ENCODE measurements at regions not wholly inside any gene's neighbourhood (a gene's known extent, or its start where the extent isn't known, plus 50 kb on each side); places are given as distances from the start of the nearest gene placed in this dataset.

DNA sequence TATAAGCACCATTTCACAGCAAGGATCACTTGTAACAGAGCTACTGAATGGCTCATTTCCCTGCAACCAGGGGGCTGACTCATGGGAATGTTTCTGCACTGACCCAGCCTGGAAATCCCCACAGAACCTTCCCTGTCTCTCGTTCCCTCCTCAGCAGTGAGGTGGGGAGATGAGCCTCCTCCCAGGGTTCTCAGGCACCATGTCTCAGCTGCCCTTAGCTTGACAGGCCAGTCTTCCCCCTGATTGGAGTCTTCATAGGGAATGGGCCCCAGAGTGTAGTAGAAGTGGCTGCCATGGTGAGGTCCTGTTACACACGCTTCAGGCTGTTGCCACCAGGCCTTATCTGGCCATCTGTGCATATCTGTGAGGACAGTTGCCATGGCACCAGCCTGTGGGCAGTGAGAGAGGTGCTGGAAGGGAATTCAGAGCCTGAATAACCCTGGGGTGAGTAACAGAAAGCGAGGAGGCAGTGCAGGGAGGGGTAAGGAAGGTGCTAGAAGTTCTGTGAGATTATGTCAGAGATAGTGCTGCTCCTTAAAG is 324.4 kb downstream of the ENC1 start:
- DNase-seq (ENCODE audit: low read depth): peak; percentile 98

DNA sequence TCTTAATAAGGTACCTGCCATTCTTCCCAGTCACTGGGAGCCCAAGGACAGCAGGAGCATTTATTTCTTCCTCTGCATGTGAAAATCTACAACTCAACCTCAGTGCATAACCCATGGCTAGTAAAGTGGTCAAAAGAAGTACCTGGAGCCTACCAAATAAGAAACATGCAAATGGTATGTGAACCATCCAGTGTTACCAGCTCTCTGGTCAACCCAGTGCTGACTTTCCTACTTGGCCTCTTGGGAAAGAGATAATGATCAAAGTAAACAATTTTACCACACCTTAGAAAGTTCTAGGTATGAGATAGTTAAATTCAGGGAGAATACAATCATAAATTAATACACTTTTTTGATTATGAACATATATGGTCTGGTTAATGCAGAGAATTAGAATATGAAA is 325.6 kb downstream of the ENC1 start:
- peak; percentile 67 for DNase-seq (ENCODE audit: low read depth)

DNA sequence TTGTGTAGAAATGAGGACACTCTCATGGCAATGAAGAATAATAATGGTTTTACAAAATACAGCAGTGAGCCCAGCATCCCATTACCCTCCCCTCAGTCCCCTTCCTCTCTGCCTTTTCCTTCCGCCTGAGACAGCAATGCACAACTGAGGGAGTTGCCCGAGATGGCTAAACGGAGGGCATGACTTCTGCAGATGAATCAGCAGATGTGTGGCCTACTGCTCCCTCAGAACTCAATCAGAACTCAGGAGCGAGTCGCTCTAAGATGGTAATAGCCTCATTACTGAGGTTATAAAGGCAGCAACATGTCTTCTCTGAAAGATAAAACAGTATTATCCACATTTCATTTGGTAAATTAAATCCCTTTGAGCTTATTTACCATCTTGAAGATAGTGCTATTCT is 326.6 kb downstream of the ENC1 start:
- DNase-seq (ENCODE audit: low read depth): peak; percentile 44

DNA sequence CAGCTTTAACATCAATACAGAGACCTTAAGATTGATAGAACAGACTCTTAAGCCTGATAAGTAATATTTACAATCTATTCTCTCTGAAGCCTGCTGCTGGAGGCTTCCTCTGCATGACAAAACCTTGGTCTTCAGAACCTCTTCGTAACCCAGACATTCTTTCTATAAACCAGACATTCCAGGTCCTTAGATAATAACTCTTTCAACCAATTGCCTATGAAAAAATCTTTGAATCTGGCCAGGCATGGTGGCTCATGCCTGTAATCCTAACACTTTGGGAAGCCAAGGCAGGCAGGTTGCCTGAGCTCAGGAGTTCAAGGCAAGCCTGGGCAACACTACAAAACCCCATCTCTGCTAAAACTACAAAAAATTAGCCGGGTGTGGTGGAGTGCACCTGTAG is 327.8 kb downstream of the ENC1 start:
- DNase-seq (ENCODE audit: low read depth): no peak

DNA sequence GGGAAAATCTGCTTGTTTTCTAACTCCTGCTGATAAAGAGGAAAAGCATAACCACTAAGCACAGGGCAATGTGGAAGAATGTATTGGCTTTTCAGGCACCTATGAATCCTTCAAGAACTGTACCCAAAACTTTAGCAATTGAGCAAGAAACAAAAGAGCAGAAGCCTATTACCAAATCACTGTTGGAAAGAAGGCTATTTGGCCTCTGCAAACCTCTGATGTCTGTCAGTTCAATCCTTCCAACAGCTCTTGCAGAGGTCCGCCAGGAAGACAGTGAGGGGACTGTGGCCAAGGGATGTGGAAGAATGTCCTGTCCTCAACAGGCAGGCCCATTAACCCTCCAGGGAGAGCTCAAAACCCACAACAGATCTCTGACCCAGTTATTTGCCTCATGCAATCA is 328.6 kb downstream of the ENC1 start:
- DNase-seq (ENCODE audit: low read depth): no peak

DNA sequence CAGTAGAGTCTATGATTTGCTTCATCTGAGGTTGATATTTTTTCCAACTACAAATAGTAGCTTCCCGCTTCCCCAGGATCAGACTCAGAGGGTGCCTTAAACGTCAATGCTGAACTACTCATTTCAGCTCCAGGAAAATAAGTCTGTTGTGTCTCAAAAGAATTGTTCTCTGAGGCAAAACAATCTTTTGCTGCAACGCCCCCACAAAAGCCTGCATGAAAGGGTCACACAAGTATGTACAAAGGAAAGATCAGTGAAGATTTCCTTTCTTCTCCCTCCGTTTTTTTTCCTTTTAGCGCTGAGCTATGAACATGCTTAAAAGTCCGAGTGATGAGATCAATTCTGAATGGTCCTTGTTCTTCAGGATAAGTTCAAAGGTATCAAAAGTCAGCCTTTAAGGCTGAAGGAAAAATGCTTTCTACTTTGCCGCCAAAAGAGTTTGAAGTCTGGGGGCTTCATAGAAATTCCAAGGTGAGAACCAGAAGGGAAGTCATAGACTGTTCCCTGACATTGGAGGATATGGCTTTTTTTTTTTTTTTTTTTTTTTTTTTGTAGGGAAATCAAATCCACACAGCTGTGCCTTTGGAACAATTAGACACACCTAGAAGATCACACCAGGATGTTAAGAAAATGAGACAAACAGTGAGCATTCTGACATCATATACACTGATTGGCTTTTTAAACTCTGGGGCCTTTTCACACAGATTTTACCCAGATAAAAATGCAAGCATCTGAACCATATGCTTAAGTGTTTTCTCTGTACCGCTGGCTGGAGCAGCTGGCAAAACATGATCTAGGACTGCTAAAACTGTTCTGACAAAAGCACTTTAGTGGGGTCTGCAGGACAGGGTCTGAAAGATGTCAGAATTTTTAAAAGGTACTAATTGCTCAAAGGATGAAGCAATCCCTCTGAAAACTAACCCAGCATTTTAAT is 329.3 kb downstream of the ENC1 start:
- no peak for DNase-seq (ENCODE audit: low read depth)

DNA sequence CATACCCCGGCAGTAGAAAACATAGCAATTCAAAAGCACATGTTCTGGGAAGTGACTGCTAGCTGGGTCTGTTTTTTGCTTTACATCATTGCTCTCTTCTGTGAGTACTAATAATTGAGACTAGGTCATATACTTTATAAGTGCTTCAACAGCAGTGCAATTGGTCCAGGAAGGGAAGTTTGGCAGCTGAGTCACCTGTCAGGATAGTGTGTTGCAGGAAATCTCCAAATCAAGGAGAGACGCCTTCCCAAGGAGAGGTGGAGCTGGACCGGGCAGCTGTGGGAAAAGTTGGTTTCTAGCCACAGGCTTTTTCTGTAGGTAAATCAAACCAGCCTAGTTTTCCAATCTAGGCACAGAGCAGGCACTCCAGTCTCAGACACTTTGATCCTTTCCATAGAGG is 330.1 kb downstream of the ENC1 start:
- peak; percentile 81 for DNase-seq (ENCODE audit: low read depth)

DNA sequence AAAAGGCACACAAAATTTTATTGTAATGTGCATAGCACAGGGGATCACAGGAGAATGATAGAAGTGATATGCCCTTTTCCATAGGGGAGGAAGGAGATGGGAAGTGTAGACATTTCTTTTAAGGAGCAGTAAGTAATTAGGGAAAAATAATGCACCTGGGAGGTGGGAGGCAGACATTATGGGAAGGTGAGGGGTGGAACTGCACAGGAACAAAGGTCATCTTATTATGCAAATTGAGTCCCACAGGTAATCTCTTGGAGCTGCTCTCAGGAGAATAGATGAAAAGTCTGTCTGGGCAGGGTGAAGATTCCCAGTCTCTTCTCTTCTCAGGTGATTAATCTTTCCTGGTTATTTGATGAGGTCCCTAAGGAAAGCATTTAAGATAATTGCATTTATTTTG is 331.5 kb downstream of the ENC1 start:
- no peak for DNase-seq (ENCODE audit: low read depth)

DNA sequence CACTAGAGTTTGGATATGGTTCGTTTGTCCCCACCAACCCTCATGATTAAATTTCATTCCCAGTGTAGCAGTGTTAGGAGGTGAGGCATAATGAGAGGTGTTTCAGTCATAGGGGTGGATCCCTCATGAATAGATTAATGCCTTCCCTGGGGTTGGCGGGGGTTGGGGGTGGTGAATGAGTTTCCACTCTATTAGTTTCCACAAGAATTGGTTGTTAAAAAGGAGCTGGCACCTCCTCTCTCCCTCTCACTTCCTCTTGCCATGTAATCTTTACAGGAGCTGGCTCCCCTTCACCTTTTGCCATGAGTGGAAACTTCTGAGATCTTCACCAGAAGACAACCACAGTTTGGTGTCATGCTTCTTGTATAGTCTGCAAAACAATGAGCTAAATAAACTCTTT is 333.7 kb downstream of the ENC1 start:
- DNase-seq (ENCODE audit: low read depth): no peak

DNA sequence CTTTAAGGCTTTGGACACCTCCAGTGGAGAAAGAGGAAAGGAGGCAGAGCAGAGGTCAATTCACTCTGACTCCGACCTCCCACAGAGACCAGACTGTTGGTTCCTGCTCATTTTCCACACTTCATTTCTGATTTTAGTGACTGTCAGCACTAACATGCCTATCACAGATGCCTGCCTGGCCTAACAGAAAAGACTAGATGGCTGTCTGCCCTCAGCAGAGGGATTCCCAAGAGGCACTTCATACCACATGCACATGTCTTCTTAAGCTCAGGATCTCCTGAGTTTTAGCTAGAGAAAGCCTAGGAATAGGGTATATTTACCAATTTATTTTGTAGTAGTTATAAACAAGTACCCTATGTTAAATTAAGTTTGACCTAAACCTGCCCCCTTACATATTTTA is 336.0 kb downstream of the ENC1 start:
- no peak for DNase-seq (ENCODE audit: low read depth)

DNA sequence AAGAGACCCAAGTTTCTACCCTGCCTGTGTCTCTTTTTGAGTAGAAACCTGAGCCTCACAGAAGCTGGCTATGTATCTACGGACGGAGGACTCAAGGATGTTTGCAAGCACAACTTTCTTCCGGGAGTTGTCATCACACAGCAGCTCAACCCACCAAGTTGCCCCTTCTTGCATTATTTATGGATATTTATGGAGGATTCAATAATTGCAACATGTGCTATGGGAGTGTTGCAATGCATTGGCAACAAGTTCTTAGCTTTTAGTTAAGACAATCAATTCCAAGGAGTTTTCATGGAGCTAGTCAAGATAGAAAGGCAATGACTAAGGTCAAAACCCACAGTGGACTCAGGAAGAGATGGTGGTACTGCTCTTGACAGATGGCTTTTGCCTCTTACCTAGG is 336.9 kb downstream of the ENC1 start:
- no peak for DNase-seq (ENCODE audit: low read depth)

DNA sequence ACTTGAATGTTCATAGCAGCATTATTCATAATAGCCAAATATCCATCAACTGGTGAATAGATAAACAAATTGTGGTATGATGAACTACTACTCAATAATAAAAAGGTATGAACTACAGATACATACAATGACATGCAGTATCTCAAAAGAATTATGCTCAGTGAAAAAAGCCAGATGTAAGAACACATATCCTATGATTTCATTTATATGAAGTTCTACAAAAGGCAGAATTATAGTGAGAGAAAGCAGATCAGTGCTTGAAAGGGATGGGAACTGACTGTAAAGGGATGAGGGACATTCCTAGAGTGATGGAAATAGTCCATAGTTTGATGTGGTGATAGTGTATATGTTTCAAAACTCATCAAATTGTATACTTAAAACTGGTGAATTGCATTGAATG is 339.0 kb downstream of the ENC1 start:
- no peak for DNase-seq (ENCODE audit: low read depth)

DNA sequence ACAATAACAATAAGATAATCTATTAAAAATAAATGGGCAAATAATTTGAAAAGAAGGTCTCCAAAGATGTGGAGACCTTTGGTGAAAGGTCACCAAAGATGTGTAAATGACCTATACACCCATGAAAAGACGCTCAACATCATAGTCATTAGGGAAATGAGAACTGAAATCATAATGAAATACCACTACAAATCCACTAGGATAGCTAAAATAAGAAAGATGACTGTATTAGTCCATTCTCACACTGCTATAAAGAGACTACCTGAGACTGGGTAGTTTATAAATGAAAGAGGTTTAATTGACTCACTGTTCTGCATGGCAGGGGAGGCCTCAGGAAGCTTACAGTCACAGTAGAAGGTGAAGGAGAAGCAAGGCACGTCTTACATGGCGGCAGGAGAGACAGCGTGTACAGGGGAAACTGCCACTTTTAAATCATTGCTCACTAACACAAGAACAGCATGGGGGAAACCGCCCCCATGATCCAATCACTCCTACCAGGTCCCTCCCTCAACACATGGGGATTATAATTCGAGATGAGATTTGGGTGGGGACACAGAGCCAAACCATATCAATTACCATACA is 339.6 kb downstream of the ENC1 start:
- no peak for DNase-seq (ENCODE audit: low read depth)

DNA sequence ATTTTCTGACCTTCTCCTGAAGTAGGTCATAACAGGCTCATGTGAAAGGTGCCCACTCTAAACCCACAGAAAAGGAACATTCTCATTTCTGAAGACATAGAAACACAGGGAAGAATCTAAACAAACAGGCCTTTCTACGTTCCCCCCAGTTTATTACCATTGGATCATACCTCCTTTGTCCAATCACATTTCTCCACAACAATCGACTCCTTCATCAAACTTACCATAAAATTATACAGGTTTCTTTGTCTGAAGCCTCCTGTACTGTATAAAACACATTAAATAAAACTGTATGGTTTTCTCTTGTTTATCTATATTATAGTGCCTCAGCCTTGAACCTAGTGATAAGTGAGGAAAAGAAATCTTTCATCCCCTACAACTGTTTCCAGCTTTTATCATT is 340.7 kb downstream of the ENC1 start:
- no peak for DNase-seq (ENCODE audit: low read depth)

DNA sequence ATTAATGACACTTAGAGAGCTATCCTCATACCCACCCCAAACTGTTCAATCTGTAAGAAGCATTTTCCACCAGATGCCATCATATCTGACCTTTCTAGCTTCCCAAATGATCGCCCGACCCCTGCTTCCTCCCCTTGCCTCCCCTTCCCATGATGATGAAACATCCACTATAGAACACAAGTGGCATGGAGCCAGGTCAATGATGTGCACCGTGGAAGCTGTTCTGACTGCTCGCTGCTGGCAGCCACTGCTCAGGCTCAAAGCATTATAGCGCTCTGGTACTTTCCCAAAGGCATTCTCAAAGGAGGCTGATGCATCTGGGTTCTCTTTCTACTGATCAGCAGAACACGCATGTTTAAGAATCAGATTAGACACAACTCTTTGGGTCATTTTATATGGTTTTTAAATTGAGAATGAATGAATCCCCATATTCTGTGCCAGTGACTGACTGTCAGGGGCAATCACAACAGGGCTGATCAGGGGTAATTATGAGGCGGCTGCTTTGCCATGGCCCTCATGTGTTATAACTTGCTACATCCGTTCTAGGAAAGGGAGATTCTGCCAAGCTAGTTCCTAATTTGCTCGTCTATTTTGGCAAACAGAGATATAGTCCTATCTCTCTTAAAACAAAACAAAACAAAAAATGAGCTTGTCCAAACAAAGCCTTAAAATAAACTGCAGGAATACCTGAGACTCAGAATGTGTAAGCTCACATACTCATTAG is 343.7 kb downstream of the ENC1 start:
- DNase-seq (ENCODE audit: low read depth): peak; percentile 67

DNA sequence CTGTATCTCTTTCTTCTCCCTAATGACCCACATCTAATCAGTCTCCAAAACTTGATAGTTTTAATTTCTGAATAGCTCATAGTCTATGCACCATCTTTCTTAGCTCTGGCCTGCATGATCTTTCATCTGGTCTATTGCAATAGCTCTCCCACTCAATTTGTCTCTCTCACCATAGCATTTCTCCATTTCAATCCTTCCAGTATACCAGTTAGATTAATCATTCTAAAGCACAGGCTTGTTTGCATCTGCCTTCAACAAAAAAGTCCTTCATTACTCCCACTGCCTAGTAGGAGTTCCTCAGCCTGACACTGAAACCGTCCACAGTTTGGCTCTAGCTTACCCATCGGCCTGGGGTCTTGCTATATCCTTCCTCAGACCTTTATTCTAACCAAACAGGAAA is 344.9 kb downstream of the ENC1 start:
- no peak for DNase-seq (ENCODE audit: low read depth)

DNA sequence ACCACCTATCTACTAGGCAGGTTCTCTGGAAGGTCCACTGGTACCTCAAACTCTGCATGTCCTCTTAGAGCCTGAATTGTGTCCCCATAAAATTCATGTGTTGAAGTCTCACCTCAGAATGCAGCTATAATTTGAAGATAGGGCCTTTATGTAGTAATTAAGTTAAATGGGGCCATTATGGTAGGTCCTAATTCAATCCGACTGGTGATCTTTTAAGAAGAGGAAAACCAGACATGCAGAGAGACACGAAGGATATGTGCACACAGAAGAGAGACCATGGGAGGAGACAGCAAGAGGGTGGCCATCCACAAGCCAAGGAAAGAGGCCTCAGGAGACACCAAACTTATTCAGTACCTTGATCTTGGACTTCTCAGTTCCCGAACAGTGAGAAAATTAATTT is 345.4 kb downstream of the ENC1 start:
- no peak for DNase-seq (ENCODE audit: low read depth)

DNA sequence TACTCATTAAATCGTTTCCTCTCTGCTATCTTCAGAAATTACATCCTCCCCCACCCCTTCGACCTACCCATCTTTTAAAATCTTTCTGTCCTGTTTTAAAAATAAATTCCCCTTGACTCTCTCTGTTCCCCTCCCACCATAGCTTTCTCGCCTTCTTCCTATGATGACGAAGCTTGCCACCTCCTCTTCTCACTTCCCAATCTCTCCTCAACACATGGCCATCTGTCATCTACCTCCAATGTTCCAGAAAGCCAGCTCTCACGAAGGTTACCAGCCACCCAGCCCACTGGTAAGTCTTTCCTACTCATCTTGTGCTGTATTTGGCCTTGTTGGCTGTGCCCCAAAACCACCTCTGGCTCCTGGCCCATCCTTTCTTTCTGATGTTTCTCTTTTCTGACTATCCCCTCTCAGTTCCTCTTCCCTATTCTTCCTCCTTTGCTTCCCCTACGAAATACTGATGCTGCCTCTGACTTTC is 346.3 kb downstream of the ENC1 start:
- no peak for DNase-seq (ENCODE audit: low read depth)

DNA sequence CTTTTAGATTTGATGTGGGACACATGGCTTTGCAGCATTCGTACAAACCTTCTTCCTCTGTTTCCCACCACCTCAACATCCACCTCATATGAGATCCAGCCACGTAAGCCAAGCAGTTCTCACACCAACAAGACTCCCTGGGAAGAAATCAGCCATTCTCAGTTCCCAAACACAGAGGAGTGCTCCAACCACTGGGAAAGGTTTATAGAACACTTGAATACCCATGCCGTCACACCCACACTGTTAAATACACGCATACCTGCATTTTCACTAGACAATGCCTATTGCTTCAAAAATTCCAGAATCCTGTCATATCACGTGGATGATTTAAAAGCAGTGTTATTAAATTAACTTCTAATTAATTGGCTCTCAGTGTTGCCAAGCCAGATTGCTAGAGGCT is 347.3 kb downstream of the ENC1 start:
- DNase-seq (ENCODE audit: low read depth): no peak

DNA sequence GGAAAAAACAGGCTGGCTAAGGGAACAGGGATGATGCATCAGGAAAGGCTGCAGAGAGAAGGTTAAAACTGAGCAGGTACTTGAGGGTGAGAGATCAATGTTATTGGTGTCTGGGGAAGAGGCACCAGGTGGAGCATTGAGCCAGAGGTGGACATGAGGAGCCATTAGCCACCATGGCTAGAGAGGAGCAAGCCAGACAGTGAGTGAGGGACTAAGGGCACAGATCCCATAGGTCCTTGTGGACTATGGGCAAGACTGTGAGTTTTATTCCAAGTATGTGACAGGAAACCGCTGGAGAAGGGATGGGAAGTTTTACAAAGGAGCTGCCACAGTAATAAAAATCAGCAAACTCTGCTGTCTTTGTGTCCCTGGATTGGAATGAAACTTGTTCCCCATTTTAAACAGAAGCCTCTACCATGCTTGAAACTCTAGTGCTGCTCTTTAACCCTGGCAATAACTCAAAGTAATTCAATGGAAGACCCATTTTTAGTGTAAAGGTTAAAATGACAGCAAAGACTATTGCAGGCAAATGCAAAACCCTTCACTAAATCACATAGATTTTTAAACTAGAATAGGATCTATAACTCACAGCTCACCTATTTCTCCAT is 349.8 kb downstream of the ENC1 start:
- DNase-seq (ENCODE audit: low read depth): no peak

DNA sequence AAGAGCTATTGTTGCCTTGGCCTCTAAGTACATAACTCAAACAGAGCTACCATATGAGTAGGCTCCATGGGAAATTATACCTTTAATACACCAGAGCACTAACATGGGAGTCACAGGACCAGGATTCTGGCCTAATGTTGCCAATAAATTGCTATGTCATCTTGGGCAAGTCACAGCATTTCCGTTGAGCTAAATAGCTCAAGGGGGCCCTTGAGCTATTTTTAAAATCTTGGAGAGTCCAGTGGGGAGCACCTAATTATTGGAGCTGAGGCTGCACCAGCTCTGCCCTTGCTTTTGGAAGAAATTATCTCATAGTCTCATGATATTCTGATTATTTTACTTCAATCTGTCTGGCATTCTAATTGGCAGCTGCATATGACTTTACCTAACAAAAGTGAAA is 350.8 kb downstream of the ENC1 start:
- DNase-seq (ENCODE audit: low read depth): no peak

DNA sequence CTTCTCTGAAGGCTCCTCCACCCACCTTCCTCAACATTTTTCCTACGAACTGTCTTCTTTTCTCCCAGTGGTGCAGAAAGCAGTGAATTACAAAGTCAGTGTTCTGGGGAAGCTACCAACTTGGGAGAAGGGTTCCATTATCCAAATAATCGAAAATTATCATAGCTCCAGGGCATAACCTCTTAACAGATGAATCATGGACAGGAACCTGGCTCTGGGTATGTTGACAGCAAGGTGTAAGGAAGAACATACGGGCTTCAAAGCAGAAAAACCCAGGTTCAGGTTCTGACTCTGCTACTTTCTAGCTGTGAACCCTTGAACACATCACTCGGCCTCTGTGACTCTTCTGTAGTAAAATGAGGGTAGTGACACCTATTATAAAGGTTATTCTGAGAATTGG is 351.3 kb downstream of the ENC1 start:
- no peak for DNase-seq (ENCODE audit: low read depth)
